GM06990 (cell line): ENCODE measurements at regions not wholly inside any gene's neighbourhood (a gene's known extent, or its start where the extent isn't known, plus 50 kb on each side); places are given as distances from the start of the nearest gene placed in this dataset.

Source experiments
- DNase-seq: peaks from one replicate; pipeline ENCODE4 v3.0.0-alpha.2; 2011; ENCODE audit not compliant: insufficient read length; ENCODE audit errors: extremely low read depth
- H3K27me3 ChIP-seq: replicated peaks from 2 replicates; pipeline ENCODE4 v1.6.0; 2011; ENCODE audit warnings: low read length; ENCODE audit not compliant: control insufficient read depth, insufficient read depth
- H3K36me3 ChIP-seq: 2 replicates; pipeline ENCODE4 v1.5.1; 2011; ENCODE audit warnings: low read length; ENCODE audit not compliant: control insufficient read depth, insufficient read depth
- H3K4me3 ChIP-seq: replicated peaks from 2 replicates; pipeline ENCODE4 v1.5.1; 2011; ENCODE audit warnings: low read depth, mild to moderate bottlenecking, control low read depth, low read length
- TF ChIP-seq, protein P1 (sequence below): IDR thresholded peaks from 2 replicates; pipeline ENCODE4 v1.5.1; 2011; ENCODE audit warnings: low read length, control low read depth, mild to moderate bottlenecking, inconsistent platforms; ENCODE audit not compliant: insufficient read depth, poor library complexity, severe bottlenecking

- Histone ChIP-seq H3K36me3 (no peaks in the 10 kb centered on the region), H3K4me3 (no peak overlapping the region), H3K27me3 (no peaks in the 10 kb centered on the region)
- TF ChIP-seq, protein P1, sequence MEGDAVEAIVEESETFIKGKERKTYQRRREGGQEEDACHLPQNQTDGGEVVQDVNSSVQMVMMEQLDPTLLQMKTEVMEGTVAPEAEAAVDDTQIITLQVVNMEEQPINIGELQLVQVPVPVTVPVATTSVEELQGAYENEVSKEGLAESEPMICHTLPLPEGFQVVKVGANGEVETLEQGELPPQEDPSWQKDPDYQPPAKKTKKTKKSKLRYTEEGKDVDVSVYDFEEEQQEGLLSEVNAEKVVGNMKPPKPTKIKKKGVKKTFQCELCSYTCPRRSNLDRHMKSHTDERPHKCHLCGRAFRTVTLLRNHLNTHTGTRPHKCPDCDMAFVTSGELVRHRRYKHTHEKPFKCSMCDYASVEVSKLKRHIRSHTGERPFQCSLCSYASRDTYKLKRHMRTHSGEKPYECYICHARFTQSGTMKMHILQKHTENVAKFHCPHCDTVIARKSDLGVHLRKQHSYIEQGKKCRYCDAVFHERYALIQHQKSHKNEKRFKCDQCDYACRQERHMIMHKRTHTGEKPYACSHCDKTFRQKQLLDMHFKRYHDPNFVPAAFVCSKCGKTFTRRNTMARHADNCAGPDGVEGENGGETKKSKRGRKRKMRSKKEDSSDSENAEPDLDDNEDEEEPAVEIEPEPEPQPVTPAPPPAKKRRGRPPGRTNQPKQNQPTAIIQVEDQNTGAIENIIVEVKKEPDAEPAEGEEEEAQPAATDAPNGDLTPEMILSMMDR = no peak
- no peak for DNase-seq
These were observed 2064.4 kb upstream of the C9orf72 start for GRCh38 chr9:29637471-29638237.

DNA sequence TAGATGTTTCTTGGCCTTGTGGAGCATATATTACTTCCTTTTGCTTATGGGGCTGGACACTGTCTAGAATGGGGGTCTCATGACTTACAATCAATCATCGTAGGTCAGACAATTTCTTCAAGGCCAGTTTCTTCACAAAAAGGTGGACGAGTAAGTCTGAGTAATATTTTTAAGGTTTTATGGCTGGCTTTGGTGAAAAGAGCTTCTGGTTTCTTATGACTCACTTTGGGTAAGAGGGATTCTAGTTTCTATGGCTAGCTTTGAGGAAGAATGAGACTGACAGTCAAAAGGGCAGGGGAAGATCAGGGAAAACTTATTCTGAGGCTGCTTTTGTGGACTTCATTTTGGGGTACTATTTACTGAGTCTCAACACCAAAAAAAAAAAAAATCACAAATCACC is 2067.2 kb upstream of the C9orf72 start:
- no peak for DNase-seq
- H3K27me3 ChIP-seq = no peaks in the 10 kb centered on the region
- TF ChIP-seq, protein P1 = no peak
- H3K4me3 ChIP-seq = no peak overlapping the region
- no peaks in the 10 kb centered on the region for H3K36me3 ChIP-seq

DNA sequence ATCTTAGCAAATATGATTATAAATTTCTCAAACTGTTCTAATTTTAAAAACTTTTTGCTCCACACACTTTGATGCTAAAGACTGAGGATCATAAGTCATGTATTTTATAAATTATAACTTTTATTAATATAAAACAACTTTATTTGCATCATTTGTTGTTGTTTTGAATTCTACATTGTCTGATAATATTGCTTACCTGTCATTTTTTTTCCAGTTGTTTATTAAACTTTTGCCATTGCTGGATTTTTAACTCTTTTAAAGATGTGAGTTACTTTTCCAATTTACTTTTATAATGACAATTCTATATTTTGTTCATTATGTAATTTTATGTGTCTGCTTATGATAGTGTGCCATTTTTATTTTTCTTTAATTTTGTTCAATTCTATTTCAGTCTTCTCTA is 2071.2 kb upstream of the C9orf72 start:
- TF ChIP-seq, protein P1 = no peak
- Histone ChIP-seq H3K36me3 (no peaks in the 10 kb centered on the region), H3K27me3 (no peaks in the 10 kb centered on the region), H3K4me3 (no peak overlapping the region)
- no peak for DNase-seq

- no peak for DNase-seq
These were observed 2074.2 kb upstream of the C9orf72 start for GRCh38 chr9:29647451-29647850.

GRCh38 chr9:29648132-29648531 is 2074.9 kb upstream of the C9orf72 start:
- DNase-seq = no peak
- TF ChIP-seq, protein P1 = no peak

More at GRCh38 chr9:29647451-29647850, 2074.2 kb upstream of the C9orf72 start:
- no peaks in the 10 kb centered on the region for H3K27me3 ChIP-seq
- no peaks in the 10 kb centered on the region for H3K36me3 ChIP-seq
- H3K4me3 ChIP-seq = no peak overlapping the region
- TF ChIP-seq, protein P1 = no peak

More at GRCh38 chr9:29648132-29648531, 2074.9 kb upstream of the C9orf72 start:
- no peak overlapping the region for H3K4me3 ChIP-seq
- H3K36me3 ChIP-seq = no peaks in the 10 kb centered on the region
- H3K27me3 ChIP-seq = no peaks in the 10 kb centered on the region
